Caco-2 (cell line): ENCODE measurements at regions not wholly inside any gene's neighbourhood (a gene's known extent, or its start where the extent isn't known, plus 50 kb on each side); places are given as distances from the start of the nearest gene placed in this dataset.

Experiments
- BruUV-seq: library from RNA; stranded (reverse); fragments of 400-500 nt; replicated peaks from 2 replicates; lab custom pipeline; 2021; lab: Mats Ljungman, UMichigan
- CTCF ChIA-PET: fragments of 300-600 bp; sonication (Branson Sonifier 250); formaldehyde crosslinking; loops from one replicate; lab custom pipeline; 2022; ENCODE audit warnings: antibody characterized with exemption; lab: Charles Lee
- POLR2A ChIA-PET: fragments of 300-600 bp; sonication (Branson Sonifier 250); formaldehyde crosslinking; loops from one replicate; lab custom pipeline; 2022; ENCODE audit warnings: antibody characterized with exemption; lab: Charles Lee
- DNase-seq, 2 experiments: peaks; one replicate each; pipeline versions ENCODE4 v3.0.0 to v3.0.0-alpha.2; 2020 to 2022
- H3K27me3 ChIP-seq: replicated peaks from 2 replicates; pipeline ENCODE4 v1.6.0; 2011; ENCODE audit warnings: low read length; ENCODE audit not compliant: control insufficient read depth, insufficient read depth
- H3K36me3 ChIP-seq: 2 replicates; pipeline ENCODE4 v1.5.1; 2011; ENCODE audit warnings: low read length; ENCODE audit not compliant: control insufficient read depth, insufficient read depth
- H3K4me1 ChIP-seq: fragments of 250-450 bp; sonication (Bioruptor Pico); 2 replicates; pipeline ENCODE4 v1.5.1; 2020; ENCODE audit warnings: mild to moderate bottlenecking
- H3K4me3 ChIP-seq: 2 replicates; pipeline ENCODE4 v1.5.1; 2011; ENCODE audit warnings: low read depth, mild to moderate bottlenecking, control low read depth, low read length
- H3K9me3 ChIP-seq: fragments of 250-450 bp; sonication (Bioruptor Pico); 2 replicates; pipeline ENCODE4 v1.5.1; 2020; ENCODE audit warnings: mild to moderate bottlenecking, moderate library complexity
- H3K27ac Mint-ChIP-seq: one replicate; pipeline ENCODE4 v1.8.0; 2022; ENCODE audit warnings: mixed read lengths; ENCODE audit not compliant: unreplicated experiment
- H3K27me3 Mint-ChIP-seq: one replicate; pipeline ENCODE4 v1.8.0; 2022; ENCODE audit warnings: mixed read lengths; ENCODE audit not compliant: insufficient read depth, unreplicated experiment
- H3K36me3 Mint-ChIP-seq: one replicate; pipeline ENCODE4 v1.8.0; 2022; ENCODE audit warnings: mild to moderate bottlenecking, mixed read lengths; ENCODE audit not compliant: insufficient read depth, unreplicated experiment
- H3K4me1 Mint-ChIP-seq: one replicate; pipeline ENCODE4 v1.8.0; 2022; ENCODE audit warnings: low read depth, mixed read lengths; ENCODE audit not compliant: unreplicated experiment
- H3K4me3 Mint-ChIP-seq: one replicate; pipeline ENCODE4 v1.8.0; 2022; ENCODE audit warnings: mild to moderate bottlenecking, moderate library complexity, mixed read lengths; ENCODE audit not compliant: unreplicated experiment
- H3K9me3 Mint-ChIP-seq: one replicate; pipeline ENCODE4 v1.8.0; 2022; ENCODE audit warnings: mixed read lengths; ENCODE audit not compliant: unreplicated experiment
- CTCF ChIP-seq, 2 experiments: fragments of 200-600 bp in 1 of 2; IDR thresholded peaks; 1 replicate in 1 of 2; 2 replicates in 1 of 2; pipeline versions ENCODE4 v1.5.1 to v1.8.0; 2011 to 2022; ENCODE audit warnings: antibody characterized with exemption in 1 of 2, control low read depth in 1 of 2, inconsistent platforms in 1 of 2, low read depth in 1 of 2, low read length in 1 of 2, mild to moderate bottlenecking in 1 of 2, moderate library complexity in 1 of 2; ENCODE audit not compliant: insufficient read depth in 1 of 2, severe bottlenecking in 1 of 2, unreplicated experiment in 1 of 2
- intact Hi-C: fragments of 100-400 bp; cut with micrococcal nuclease; formaldehyde crosslinking; loops from one replicate; pipeline ENCODE4 v1.10.0; 2022; ENCODE audit not compliant: unreplicated experiment

GRCh38 chr9:134247918-134248631, 78.2 kb upstream of the RXRA start:
- Mint-ChIP-seq H3K36me3 (no peaks in the 10 kb centered on the region), H3K9me3 (peaks cover 10% of the 10 kb centered on the region), H3K4me3 (no peak overlapping the region), H3K4me1 (no peaks in the 10 kb centered on the region), H3K27me3 (peaks cover 3% of the 10 kb centered on the region), H3K27ac (no peak overlapping the region)
- CTCF ChIA-PET, result no interaction called here
- H3K36me3 ChIP-seq, result no peaks in the 10 kb centered on the region
- no peak overlapping the region for H3K4me3 ChIP-seq
- peaks cover 7% of the 10 kb centered on the region; the same call in 1 of the 2 replicates for H3K9me3 ChIP-seq
- DNase-seq, result no peak
- no peaks in the 10 kb centered on the region for H3K27me3 ChIP-seq
- no peak for TF ChIP-seq CTCF (IDR thresholded peaks at IDR 0.05; ENCODE audit: insufficient read depth in 1 of 2, low read depth in 1 of 2, low read length in 1 of 2, severe bottlenecking in 1 of 2, unreplicated experiment in 1 of 2)
- intact Hi-C loops, result no loop called here
- no peaks in the 10 kb centered on the region for H3K4me1 ChIP-seq
- no TSS peak for BruUV-seq
- POLR2A ChIA-PET, result interaction anchor here (0.6 kb wide), 1 partner anchor 17 kb away, joined by 4 read pairs; no protein-coding TSS in a partner anchor

GRCh38 chr9:134251296-134252069, 74.8 kb upstream of the RXRA start:
- CTCF ChIA-PET, result no interaction called here
- no peak for TF ChIP-seq CTCF (IDR thresholded peaks at IDR 0.05; ENCODE audit: insufficient read depth in 1 of 2, low read depth in 1 of 2, low read length in 1 of 2, severe bottlenecking in 1 of 2, unreplicated experiment in 1 of 2)
- no peak overlapping the region for H3K4me3 ChIP-seq
- no peaks in the 10 kb centered on the region for H3K36me3 Mint-ChIP-seq
- H3K36me3 ChIP-seq, result no peaks in the 10 kb centered on the region
- no peaks in the 10 kb centered on the region for H3K4me1 Mint-ChIP-seq
- H3K9me3 ChIP-seq, result peaks cover 7% of the 10 kb centered on the region; the same call in 1 of the 2 replicates
- POLR2A ChIA-PET, result no interaction called here
- no peak overlapping the region for H3K27ac Mint-ChIP-seq
- intact Hi-C loops, result no loop called here
- no TSS peak for BruUV-seq
- no peak for DNase-seq
- no peaks in the 10 kb centered on the region for H3K4me1 ChIP-seq
- H3K27me3 ChIP-seq, result no peaks in the 10 kb centered on the region
- H3K27me3 Mint-ChIP-seq, result peaks cover 3% of the 10 kb centered on the region
- H3K4me3 Mint-ChIP-seq, result no peak overlapping the region
- peaks cover 10% of the 10 kb centered on the region for H3K9me3 Mint-ChIP-seq

GRCh38 chr9:134252084-134252830, 74.0 kb upstream of the RXRA start:
- Histone ChIP-seq H3K9me3 (peaks cover 7% of the 10 kb centered on the region; the same call in 1 of the 2 replicates), H3K4me3 (no peak overlapping the region), H3K36me3 (no peaks in the 10 kb centered on the region), H3K27me3 (no peaks in the 10 kb centered on the region), H3K4me1 (no peaks in the 10 kb centered on the region)
- no TSS peak for BruUV-seq
- POLR2A ChIA-PET, result no interaction called here
- no peak overlapping the region for H3K27ac Mint-ChIP-seq
- H3K27me3 Mint-ChIP-seq, result peaks cover 3% of the 10 kb centered on the region
- H3K36me3 Mint-ChIP-seq, result no peaks in the 10 kb centered on the region
- no peak overlapping the region for H3K4me3 Mint-ChIP-seq
- DNase-seq, result no peak
- no peaks in the 10 kb centered on the region for H3K4me1 Mint-ChIP-seq
- CTCF ChIA-PET, result no interaction called here
- H3K9me3 Mint-ChIP-seq, result peaks cover 10% of the 10 kb centered on the region
- intact Hi-C loops, result no loop called here
- TF ChIP-seq CTCF (IDR thresholded peaks at IDR 0.05; ENCODE audit: insufficient read depth in 1 of 2, low read depth in 1 of 2, low read length in 1 of 2, severe bottlenecking in 1 of 2, unreplicated experiment in 1 of 2), result no peak
